HepG2 (cell line): ENCODE measurements at regions not wholly inside any gene's neighbourhood (a gene's known extent, or its start where the extent isn't known, plus 50 kb on each side); places are given as distances from the start of the nearest gene placed in this dataset.

ENCODE experiments used
- ATAC-seq: fragments of 200-7000 bp; cut with Tn5 transposase; 3 replicates; pipeline ENCODE4 v1.9.1; 2020; ENCODE audit warnings: mild to moderate bottlenecking, moderate library complexity
- BruUV-seq: library from RNA; stranded (reverse); fragments of 400-500 nt; replicated peaks from 2 replicates; lab custom pipeline; 2021; lab: Mats Ljungman, UMichigan
- CTCF ChIA-PET: fragments of 300-600 bp; formaldehyde crosslinking; extraction: SDS; loops from one replicate; lab custom pipeline; 2021; ENCODE audit warnings: low total read pairs, inconsistent platforms, low intra/inter-chr PET ratio; lab: Yijun Ruan, JAX
- POLR2A ChIA-PET: fragments of 350-600 bp; sonication (Branson Sonifier 250); formaldehyde crosslinking; loops from one replicate; lab custom pipeline; 2020; ENCODE audit warnings: antibody characterized with exemption, inconsistent platforms; lab: Yijun Ruan, JAX
- DNase-seq: peaks from one replicate; pipeline ENCODE4 v3.0.0-alpha.2; 2015; ENCODE audit warnings: low spot score
- FAIRE-seq: peaks from 3 replicates; lab custom pipeline; 2011; peaks lifted over from hg19 to GRCh38; lab: Jason Lieb, UNC
- H2AFZ ChIP-seq: one replicate; pipeline ENCODE4 v1.6.1; 2011; ENCODE audit warnings: low read length, inconsistent platforms
- H3K27ac ChIP-seq: fragments of 300-600 bp; 3 replicates; pipeline ENCODE4 v1.8.0; 2011; ENCODE audit warnings: mixed run types, mild to moderate bottlenecking, mixed read lengths, low read length, inconsistent platforms; ENCODE audit not compliant: insufficient read depth; ENCODE audit errors: extremely low read length
- H3K27me3 ChIP-seq, 2 experiments: fragments of 200-600 bp in 1 of 2; 2 replicates in 1 of 2; 3 replicates in 1 of 2; pipeline versions ENCODE4 v1.6.0 to v1.8.0; 2011; ENCODE audit warnings: low read length in 2 of 2, mild to moderate bottlenecking in 2 of 2, moderate library complexity in 2 of 2, inconsistent platforms in 1 of 2; ENCODE audit not compliant: insufficient read depth in 2 of 2, control insufficient read depth in 1 of 2
- H3K36me3 ChIP-seq, 2 experiments: fragments of 200-600 bp in 1 of 2; replicated peaks in 1 of 2; 2 replicates in 1 of 2; 3 replicates in 1 of 2; pipeline versions ENCODE4 v1.5.1 to v1.8.0; 2011; ENCODE audit warnings: low read length in 2 of 2, inconsistent platforms in 1 of 2; ENCODE audit not compliant: insufficient read depth in 2 of 2, control insufficient read depth in 1 of 2
- H3K4me1 ChIP-seq: 2 replicates; pipeline ENCODE4 v1.5.1; 2012; ENCODE audit warnings: low read length, inconsistent platforms; ENCODE audit not compliant: insufficient read depth
- H3K4me2 ChIP-seq: 2 replicates; pipeline ENCODE4 v1.6.0; 2011; ENCODE audit warnings: low read depth, low read length, inconsistent platforms
- H3K4me3 ChIP-seq, 3 experiments: fragments of 200-600 bp in 1 of 3; sonication (generic), shearing (Covaris generic) in 1 of 3; replicated peaks in 1 of 3; 2 replicates each; pipeline ENCODE4 v1.5.1; 2011 to 2016; ENCODE audit warnings: low read length in 3 of 3, inconsistent platforms in 2 of 3, low read depth in 2 of 3, mild to moderate bottlenecking in 2 of 3, control low read depth in 1 of 3, mixed read lengths in 1 of 3; ENCODE audit not compliant: insufficient read depth in 1 of 3
- H3K79me2 ChIP-seq: one replicate; pipeline ENCODE4 v1.6.1; 2011; ENCODE audit warnings: low read length, inconsistent platforms; ENCODE audit not compliant: insufficient read depth
- H3K9ac ChIP-seq: 2 replicates; pipeline ENCODE4 v1.6.0; 2011; ENCODE audit warnings: mild to moderate bottlenecking, low read depth, low read length, inconsistent platforms; ENCODE audit not compliant: insufficient read depth
- H3K9me3 ChIP-seq: 2 replicates; pipeline ENCODE4 v1.5.1; 2012; ENCODE audit warnings: mild to moderate bottlenecking, low read length
- H4K20me1 ChIP-seq: 2 replicates; pipeline ENCODE4 v1.6.0; 2011; ENCODE audit warnings: inconsistent platforms, mild to moderate bottlenecking, low read length, moderate library complexity; ENCODE audit not compliant: insufficient read depth
- CBX5 ChIP-seq: sonication (generic); formaldehyde crosslinking; IDR thresholded peaks from 2 replicates; pipeline ENCODE4 v1.4.0; 2020; ENCODE audit warnings: missing genetic modification reagents, borderline replicate concordance
- ELF4 ChIP-seq: sonication (generic); formaldehyde crosslinking; IDR thresholded peaks from 2 replicates; pipeline ENCODE4 v1.5.0; 2020; ENCODE audit warnings: missing genetic modification reagents, mild to moderate bottlenecking, moderate library complexity, borderline replicate concordance
- HNF1B ChIP-seq: sonication (generic); formaldehyde crosslinking; IDR thresholded peaks from 2 replicates; pipeline ENCODE4 v1.5.1; 2020; ENCODE audit warnings: mild to moderate bottlenecking, moderate library complexity, missing genetic modification reagents
- MED13 ChIP-seq: sonication (generic); formaldehyde crosslinking; IDR thresholded peaks from 2 replicates; pipeline ENCODE4 v1.5.0; 2020; ENCODE audit warnings: missing genetic modification reagents
- PHF8 ChIP-seq: sonication (generic); formaldehyde crosslinking; IDR thresholded peaks from 2 replicates; pipeline ENCODE4 v1.5.0; 2020; ENCODE audit warnings: missing genetic modification reagents
- TARDBP ChIP-seq: sonication (generic); formaldehyde crosslinking; IDR thresholded peaks from 2 replicates; pipeline ENCODE4 v1.8.0; 2022; ENCODE audit warnings: mild to moderate bottlenecking, missing genetic modification reagents
- TCF7 ChIP-seq: sonication (generic); IDR thresholded peaks from 2 replicates; pipeline ENCODE4 v1.6.1; 2016; ENCODE audit warnings: antibody characterized with exemption, low read depth
- YY1 ChIP-seq: IDR thresholded peaks from 2 replicates; pipeline ENCODE4 v1.6.1; 2011; ENCODE audit warnings: low read length, low read depth, moderate library complexity, mild to moderate bottlenecking; ENCODE audit not compliant: insufficient read depth, insufficient replicate concordance
- ZNF142 ChIP-seq: sonication (generic); formaldehyde crosslinking; IDR thresholded peaks from 2 replicates; pipeline ENCODE4 v1.4.0; 2020; ENCODE audit warnings: missing genetic modification reagents
- ZNF350 ChIP-seq: sonication (generic); formaldehyde crosslinking; IDR thresholded peaks from 2 replicates; pipeline ENCODE4 v1.4.0; 2020; ENCODE audit warnings: mild to moderate bottlenecking, low read depth, missing genetic modification reagents, borderline replicate concordance
- ZNF501 ChIP-seq: sonication (generic); formaldehyde crosslinking; IDR thresholded peaks from 2 replicates; pipeline ENCODE4 v1.5.1; 2020; ENCODE audit warnings: mild to moderate bottlenecking, moderate library complexity, missing genetic modification reagents
- ZNF577 ChIP-seq: sonication (generic); formaldehyde crosslinking; IDR thresholded peaks from 2 replicates; pipeline ENCODE4 v1.4.0; 2020; ENCODE audit warnings: mild to moderate bottlenecking, low read depth, missing genetic modification reagents, borderline replicate concordance
- ZNF639 ChIP-seq: conservative IDR thresholded peaks from 2 replicates; pipeline ENCODE4 v1.6.1; 2018; ENCODE audit warnings: missing genetic modification reagents
- WGBS: methylation state at CpG from one replicate; pipeline ENCODE4 v1.1.6; 2017; ENCODE audit warnings: low lambda C conversion rate; 5-methylcytosine and 5-hydroxymethylcytosine counted together
- in situ Hi-C: cut with HindIII; loops from 2 replicates; pipeline ENCODE4 v1.10.0; 2017; ENCODE audit warnings: low pct_unique_long_range_greater_than_20kb; ENCODE audit not compliant: extremely low pct_ligation_motif_present
- intact Hi-C: fragments of 100-400 bp; cut with micrococcal nuclease; formaldehyde crosslinking; loops from one replicate; pipeline ENCODE4 v1.10.0; 2022; ENCODE audit not compliant: unreplicated experiment
- TF ChIP-seq, protein P1 (sequence below): sonication (generic); formaldehyde crosslinking; IDR thresholded peaks from 2 replicates; pipeline ENCODE4 v1.8.1; 2023; ENCODE audit warnings: mild to moderate bottlenecking, missing genetic modification reagents

DNA sequence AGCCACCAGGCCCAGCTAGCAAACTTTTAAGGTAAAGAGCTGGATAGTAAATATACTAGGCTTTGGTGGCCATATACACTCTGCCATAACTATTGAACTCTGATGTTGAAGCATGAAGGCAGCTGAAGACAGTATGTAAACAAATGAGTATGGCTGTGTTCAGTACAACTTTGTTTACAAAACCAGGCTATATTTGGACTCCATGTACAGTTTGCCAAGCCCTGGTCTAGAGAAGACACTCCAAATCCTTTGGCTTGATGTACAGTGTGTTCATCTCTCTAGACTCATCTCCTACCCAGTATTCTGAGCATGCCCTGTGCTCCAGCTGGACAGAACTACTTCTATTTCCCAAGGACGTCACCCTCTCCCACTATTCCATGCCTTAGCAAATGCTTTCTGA, 54.3 kb upstream of the MEGF10 start:
- FAIRE-seq: no peak
- H3K79me2 ChIP-seq: no peaks in the 10 kb centered on the region
- H3K4me2 ChIP-seq: no peak overlapping the region
- H3K9me3 ChIP-seq: no peaks in the 10 kb centered on the region
- no peak overlapping the region for H3K27ac ChIP-seq
- BruUV-seq: no TSS peak
- H3K27me3 ChIP-seq: no peaks in the 10 kb centered on the region
- H3K4me3 ChIP-seq: no peak overlapping the region
- no peak overlapping the region for H2AFZ ChIP-seq
- H3K36me3 ChIP-seq: no peaks in the 10 kb centered on the region
- 0% methylated on average over 1 of the region's 1 CpG for WGBS
- intact Hi-C loops: no loop called here
- ATAC-seq: no peak
- H3K9ac ChIP-seq: no peak overlapping the region
- H3K4me1 ChIP-seq: no peaks in the 10 kb centered on the region
- CTCF ChIA-PET: no interaction called here
- DNase-seq: no peak
- H4K20me1 ChIP-seq: no peaks in the 10 kb centered on the region
- POLR2A ChIA-PET: no interaction called here
- in situ Hi-C loops: no loop called here
- TF ChIP-seq ZNF350 (CRISPR knock-in tag): no peak
- TF ChIP-seq ZNF639 (CRISPR knock-in tag): no peak
- TF ChIP-seq ELF4 (CRISPR knock-in tag): no peak
- no peak for TF ChIP-seq TARDBP (CRISPR knock-in tag)
- no peak for TF ChIP-seq YY1
- no peak for TF ChIP-seq ZNF501
- TF ChIP-seq, protein P1, sequence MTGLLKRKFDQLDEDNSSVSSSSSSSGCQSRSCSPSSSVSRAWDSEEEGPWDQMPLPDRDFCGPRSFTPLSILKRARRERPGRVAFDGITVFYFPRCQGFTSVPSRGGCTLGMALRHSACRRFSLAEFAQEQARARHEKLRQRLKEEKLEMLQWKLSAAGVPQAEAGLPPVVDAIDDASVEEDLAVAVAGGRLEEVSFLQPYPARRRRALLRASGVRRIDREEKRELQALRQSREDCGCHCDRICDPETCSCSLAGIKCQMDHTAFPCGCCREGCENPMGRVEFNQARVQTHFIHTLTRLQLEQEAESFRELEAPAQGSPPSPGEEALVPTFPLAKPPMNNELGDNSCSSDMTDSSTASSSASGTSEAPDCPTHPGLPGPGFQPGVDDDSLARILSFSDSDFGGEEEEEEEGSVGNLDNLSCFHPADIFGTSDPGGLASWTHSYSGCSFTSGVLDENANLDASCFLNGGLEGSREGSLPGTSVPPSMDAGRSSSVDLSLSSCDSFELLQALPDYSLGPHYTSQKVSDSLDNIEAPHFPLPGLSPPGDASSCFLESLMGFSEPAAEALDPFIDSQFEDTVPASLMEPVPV (CRISPR knock-in tag): no peak
- TF ChIP-seq ZNF142 (CRISPR knock-in tag): no peak
- no peak for TF ChIP-seq ZNF577
- no peak for TF ChIP-seq HNF1B
- no peak for TF ChIP-seq CBX5 (CRISPR knock-in tag)
- no peak for TF ChIP-seq PHF8 (CRISPR knock-in tag)
- TF ChIP-seq MED13 (CRISPR knock-in tag): no peak
- no peak for TF ChIP-seq TCF7
